Hematopoietic multipotent progenitor cell treated with erythropoietin and hydrocortisone succinate and interleukin-3 and kit ligand, for 8 days (in vitro differentiated cells): ENCODE measurements at regions not wholly inside any gene's neighbourhood (a gene's known extent, or its start where the extent isn't known, plus 50 kb on each side); places are given as distances from the start of the nearest gene placed in this dataset.

Experiments used
- DNase-seq: peaks from one replicate; pipeline ENCODE4 v3.0.0-alpha.2; 2015

- no peak for DNase-seq
Measured at GRCh38 chr2:83744855-83745254, 714.2 kb downstream of the SUCLG1 start.

GRCh38 chr2:83742117-83742782 lies 716.8 kb downstream of the SUCLG1 start:
- no peak for DNase-seq

GRCh38 chr2:83730223-83730622 lies 728.9 kb downstream of the SUCLG1 start:
- DNase-seq = no peak

- DNase-seq = no peak
Measured at GRCh38 chr2:83725735-83726134, 733.3 kb downstream of the SUCLG1 start.

- DNase-seq = no peak
Measured at GRCh38 chr2:83705146-83705545, 753.9 kb downstream of the SUCLG1 start.

- no peak for DNase-seq
Measured at GRCh38 chr2:83703598-83703997, 755.5 kb downstream of the SUCLG1 start.

GRCh38 chr2:83696838-83697237 lies 762.2 kb downstream of the SUCLG1 start:
- DNase-seq = no peak

- DNase-seq = no peak
Measured at GRCh38 chr2:83695530-83695929, 763.5 kb downstream of the SUCLG1 start.

- no peak for DNase-seq
Measured at GRCh38 chr2:83695037-83695436, 764.0 kb downstream of the SUCLG1 start.

GRCh38 chr2:83689402-83689801 lies 769.7 kb downstream of the SUCLG1 start:
- DNase-seq = no peak

- no peak for DNase-seq
Measured at GRCh38 chr2:83686863-83687262, 772.2 kb downstream of the SUCLG1 start.

GRCh38 chr2:83674050-83674449 lies 785.0 kb downstream of the SUCLG1 start:
- no peak for DNase-seq

GRCh38 chr2:83665894-83666293 lies 793.2 kb downstream of the SUCLG1 start:
- no peak for DNase-seq

- no peak for DNase-seq
Measured at GRCh38 chr2:83665154-83665553, 793.9 kb downstream of the SUCLG1 start.

- no peak for DNase-seq
Measured at GRCh38 chr2:83661711-83662110, 797.4 kb downstream of the SUCLG1 start.

- DNase-seq = no peak
Measured at GRCh38 chr2:83654091-83654611, 804.9 kb downstream of the SUCLG1 start.

- no peak for DNase-seq
Measured at GRCh38 chr2:83650898-83651297, 808.2 kb downstream of the SUCLG1 start.

- DNase-seq = no peak
Measured at GRCh38 chr2:83650161-83650560, 808.9 kb downstream of the SUCLG1 start.

- no peak for DNase-seq
Measured at GRCh38 chr2:83640506-83640905, 818.6 kb downstream of the SUCLG1 start.

- no peak for DNase-seq
Measured at GRCh38 chr2:83633423-83633822, 825.7 kb downstream of the SUCLG1 start.

- DNase-seq = no peak
Measured at GRCh38 chr2:83630351-83630750, 828.7 kb downstream of the SUCLG1 start.

- no peak for DNase-seq
Measured at GRCh38 chr2:83615511-83615910, 843.6 kb downstream of the SUCLG1 start.

GRCh38 chr2:83613178-83613577 lies 845.9 kb downstream of the SUCLG1 start:
- DNase-seq = no peak

- no peak for DNase-seq
Measured at GRCh38 chr2:83602753-83603152, 856.3 kb downstream of the SUCLG1 start.

GRCh38 chr2:83596592-83597282 lies 862.3 kb downstream of the SUCLG1 start:
- no peak for DNase-seq
